Upper lobe of right lung (tissue), 1 donor: ENCODE measurements at regions not wholly inside any gene's neighbourhood (a gene's known extent, or its start where the extent isn't known, plus 50 kb on each side); places are given as distances from the start of the nearest gene placed in this dataset.

Source experiments
- ATAC-seq: fragments of 200-7000 bp; cut with Tn5 transposase; one replicate; pipeline ENCODE4 v1.9.1; 2020; ENCODE audit warnings: mild to moderate bottlenecking, moderate library complexity
- DNase-seq: peaks from one replicate; pipeline ENCODE4 v3.0.0-alpha.2; 2020
- H3K27ac ChIP-seq: fragments of 200-600 bp; one replicate; pipeline ENCODE4 v1.8.0; 2022
- H3K27me3 ChIP-seq: fragments of 200-600 bp; one replicate; pipeline ENCODE4 v1.8.0; 2022; ENCODE audit warnings: mild to moderate bottlenecking
- H3K36me3 ChIP-seq: fragments of 200-600 bp; one replicate; pipeline ENCODE4 v1.8.0; 2022
- H3K4me1 ChIP-seq: fragments of 200-600 bp; one replicate; pipeline ENCODE4 v1.8.0; 2022
- H3K4me3 ChIP-seq: fragments of 200-600 bp; one replicate; pipeline ENCODE4 v1.8.0; 2022; ENCODE audit warnings: mild to moderate bottlenecking
- H3K9me3 ChIP-seq: fragments of 200-600 bp; one replicate; pipeline ENCODE4 v1.8.0; 2022
- CTCF ChIP-seq: fragments of 200-600 bp; IDR thresholded peaks from one replicate; pipeline ENCODE4 v1.8.0; 2022; ENCODE audit warnings: antibody characterized with exemption
- intact Hi-C: fragments of 100-400 bp; cut with DNase I; formaldehyde crosslinking; loops from one replicate; pipeline ENCODE4 v1.11.0; 2022
- donor health status: DM: no; HTN: yes; CAD: no; lungs with severe emphysema.

GRCh38 chr1:87685311-87686135 is 356.8 kb downstream of the LMO4 start:
- H3K4me3 ChIP-seq, result peak overlapping the region; percentile 48
- no peaks in the 10 kb centered on the region for H3K36me3 ChIP-seq
- no peak for TF ChIP-seq CTCF
- intact Hi-C loops, result no loop called here
- no peak for DNase-seq
- peak overlapping the region; percentile 76 for H3K27ac ChIP-seq
- peaks cover 12% of the 10 kb centered on the region for H3K4me1 ChIP-seq
- H3K9me3 ChIP-seq, result no peaks in the 10 kb centered on the region
- ATAC-seq, result no peak
- no peaks in the 10 kb centered on the region for H3K27me3 ChIP-seq

GRCh38 chr1:87686136-87686495 is 357.4 kb downstream of the LMO4 start:
- H3K4me1 ChIP-seq, result peaks cover 12% of the 10 kb centered on the region
- no peaks in the 10 kb centered on the region for H3K9me3 ChIP-seq
- H3K4me3 ChIP-seq, result no peak overlapping the region
- DNase-seq, result no peak
- no peak for ATAC-seq
- peak overlapping the region; percentile 76 for H3K27ac ChIP-seq
- intact Hi-C loops, result no loop called here
- no peaks in the 10 kb centered on the region for H3K27me3 ChIP-seq
- no peak for TF ChIP-seq CTCF
- no peaks in the 10 kb centered on the region for H3K36me3 ChIP-seq

- ATAC-seq (no peak), DNase-seq (no peak)
- Histone ChIP-seq H3K27me3 (no peaks in the 10 kb centered on the region), H3K4me1 (peaks cover 12% of the 10 kb centered on the region), H3K9me3 (no peaks in the 10 kb centered on the region), H3K27ac (no peak overlapping the region), H3K4me3 (no peak overlapping the region), H3K36me3 (no peaks in the 10 kb centered on the region)
- intact Hi-C loops, result no loop called here
- TF ChIP-seq CTCF, result no peak
Observed at GRCh38 chr1:87686671-87687070, 358.0 kb downstream of the LMO4 start.

- no peak for DNase-seq
- no peaks in the 10 kb centered on the region for H3K36me3 ChIP-seq
- ATAC-seq, result no peak
- no peaks in the 10 kb centered on the region for H3K9me3 ChIP-seq
- H3K27me3 ChIP-seq, result no peaks in the 10 kb centered on the region
- H3K4me3 ChIP-seq, result no peak overlapping the region
- TF ChIP-seq CTCF, result no peak
- H3K27ac ChIP-seq, result no peak overlapping the region
- H3K4me1 ChIP-seq, result peaks cover 12% of the 10 kb centered on the region
- intact Hi-C loops, result no loop called here
Observed at GRCh38 chr1:87688136-87688535, 359.5 kb downstream of the LMO4 start.

GRCh38 chr1:87689487-87689886 is 360.8 kb downstream of the LMO4 start:
- Histone ChIP-seq H3K4me1 (peaks cover 12% of the 10 kb centered on the region), H3K9me3 (no peaks in the 10 kb centered on the region), H3K4me3 (no peak overlapping the region), H3K27ac (no peak overlapping the region), H3K36me3 (no peaks in the 10 kb centered on the region), H3K27me3 (no peaks in the 10 kb centered on the region)
- ATAC-seq (no peak), DNase-seq (no peak)
- intact Hi-C loops, result no loop called here
- TF ChIP-seq CTCF, result no peak

GRCh38 chr1:87696483-87696882 is 367.8 kb downstream of the LMO4 start:
- H3K4me1 ChIP-seq, result no peaks in the 10 kb centered on the region
- TF ChIP-seq CTCF, result no peak

More at GRCh38 chr1:87696483-87696882, 367.8 kb downstream of the LMO4 start:
- H3K27ac ChIP-seq, result no peak overlapping the region
- ATAC-seq (no peak), DNase-seq (no peak)
- H3K4me3 ChIP-seq, result no peak overlapping the region
- no peaks in the 10 kb centered on the region for H3K9me3 ChIP-seq
- H3K36me3 ChIP-seq, result no peaks in the 10 kb centered on the region
- intact Hi-C loops, result no loop called here
- no peaks in the 10 kb centered on the region for H3K27me3 ChIP-seq
